NB4 (cell line): ENCODE measurements at regions not wholly inside any gene's neighbourhood (a gene's known extent, or its start where the extent isn't known, plus 50 kb on each side); places are given as distances from the start of the nearest gene placed in this dataset.
A peak's percentile ranks its signal among the peaks of the same experiment; 100 is the strongest.
"Not testable (repeated sequence)": the region's sequence is repeated elsewhere in the genome, so short reads cannot be mapped to it uniquely, and the experiment has no call there.

Experiments used
- DNase-seq: peaks from one replicate; pipeline ENCODE4 v3.0.0; 2010; ENCODE audit warnings: low read depth
- H3K4me3 ChIP-seq: one replicate; pipeline ENCODE4 v1.5.1; 2011; ENCODE audit warnings: mild to moderate bottlenecking, low read depth, low read length, moderate library complexity
- CTCF ChIP-seq: IDR thresholded peaks from one replicate; pipeline ENCODE4 v1.5.1; 2012; ENCODE audit warnings: low read depth, low read length
- MAX ChIP-seq: IDR thresholded peaks from 2 replicates; pipeline ENCODE4 v1.6.1; 2011; ENCODE audit warnings: low read depth, low read length
- MYC ChIP-seq: IDR thresholded peaks from 2 replicates; pipeline ENCODE4 v1.6.1; 2011; ENCODE audit warnings: low read depth, low read length
- POLR2A ChIP-seq: IDR thresholded peaks from 2 replicates; pipeline ENCODE4 v1.6.1; 2011; ENCODE audit warnings: mild to moderate bottlenecking; ENCODE audit not compliant: insufficient read length; ENCODE audit errors: extremely low read depth

GRCh38 chr12:87439990-87440827, 589.0 kb downstream of the C12orf50 start:
- peak; percentile 19 for DNase-seq
- no peak for TF ChIP-seq MYC
- no peak for TF ChIP-seq POLR2A
- no peak for TF ChIP-seq MAX
- TF ChIP-seq CTCF: no peak

GRCh38 chr12:87430444-87430843, 598.8 kb downstream of the C12orf50 start:
- H3K4me3 ChIP-seq: no peak overlapping the region
- TF ChIP-seq POLR2A (no peak), CTCF (no peak), MAX (no peak), MYC (no peak)
- no peak for DNase-seq

More at GRCh38 chr12:87439990-87440827, 589.0 kb downstream of the C12orf50 start:
- no peak overlapping the region for H3K4me3 ChIP-seq

- H3K4me3 ChIP-seq: no peak overlapping the region
- no peak for TF ChIP-seq MYC
- TF ChIP-seq CTCF: no peak
- no peak for TF ChIP-seq POLR2A
- TF ChIP-seq MAX: no peak
- DNase-seq: no peak
Observed at GRCh38 chr12:87428701-87429277, 600.4 kb downstream of the C12orf50 start.

- TF ChIP-seq MAX (no peak), POLR2A (no peak), MYC (no peak), CTCF (no peak)
- H3K4me3 ChIP-seq: no peak overlapping the region
- DNase-seq: no peak
Observed at GRCh38 chr12:87427770-87428169, 601.4 kb downstream of the C12orf50 start.

- peak; percentile 53 for DNase-seq
- no peak overlapping the region for H3K4me3 ChIP-seq
- TF ChIP-seq MYC (no peak), CTCF (no peak), MAX (no peak), POLR2A (no peak)
Observed at GRCh38 chr12:87425942-87426554, 603.2 kb downstream of the C12orf50 start.

- DNase-seq, H3K4me3 ChIP-seq: not testable (repeated sequence)
Observed at GRCh38 chr12:87421233-87421632, 608.0 kb downstream of the C12orf50 start.
